Hematopoietic multipotent progenitor cell treated with erythropoietin and hydrocortisone succinate and interleukin-3 and kit ligand, for 8 days (in vitro differentiated cells): ENCODE measurements at regions not wholly inside any gene's neighbourhood (a gene's known extent, or its start where the extent isn't known, plus 50 kb on each side); places are given as distances from the start of the nearest gene placed in this dataset.

Experiments used
- DNase-seq: peaks from one replicate; pipeline ENCODE4 v3.0.0-alpha.2; 2015

DNA sequence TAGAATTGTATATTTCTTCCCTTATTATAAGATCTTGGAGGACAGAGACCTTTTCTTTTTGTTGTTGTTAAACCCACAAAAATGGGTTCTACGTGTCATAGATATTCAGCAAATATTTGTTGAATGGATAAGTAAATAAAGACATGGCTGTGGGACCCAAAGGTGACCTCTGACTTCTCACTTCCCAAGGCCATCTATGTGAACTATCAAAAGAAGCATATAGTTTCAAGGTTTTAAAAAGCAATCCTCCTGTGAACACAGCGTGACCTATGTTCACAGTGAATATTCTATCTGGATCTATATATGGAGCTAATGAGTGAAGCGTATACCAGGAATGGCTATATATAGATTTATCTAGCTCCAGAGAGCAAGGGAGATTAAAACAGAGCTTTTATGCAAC is 312.8 kb upstream of the C11orf87 start:
- DNase-seq = no peak

DNA sequence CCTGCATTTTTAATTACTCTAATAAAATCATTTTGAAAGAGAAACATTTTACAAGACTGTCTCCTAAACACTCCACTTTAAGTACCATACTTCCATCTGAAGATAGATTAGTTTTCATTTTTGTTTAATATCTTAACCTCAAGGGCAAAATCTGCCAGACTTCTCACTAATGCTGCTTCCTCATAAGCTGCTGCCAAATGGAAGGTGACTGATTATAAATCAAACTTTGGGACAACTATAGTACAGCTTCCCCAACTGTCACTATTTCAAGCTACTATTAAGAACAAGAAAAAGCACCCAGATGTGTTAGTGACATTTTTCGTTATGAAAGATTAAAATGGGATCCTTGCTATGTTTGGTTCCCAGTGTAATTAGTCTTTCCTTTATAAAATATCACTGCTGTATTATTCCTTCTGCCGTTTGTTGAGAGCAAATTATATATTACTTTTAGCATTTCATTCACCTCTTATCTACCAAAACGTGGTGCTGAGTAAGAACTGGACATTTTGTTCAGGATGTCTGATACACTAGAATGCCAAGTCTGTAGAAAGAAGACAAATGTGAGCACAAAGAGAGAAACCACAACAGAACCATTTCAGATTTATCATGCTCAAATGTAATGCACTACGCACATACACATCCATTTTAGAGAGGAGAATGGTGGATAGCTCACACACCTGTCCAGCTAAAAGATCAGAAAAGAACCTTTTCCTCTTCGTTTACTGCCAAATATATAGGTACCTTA is 312.2 kb upstream of the C11orf87 start:
- DNase-seq = no peak

DNA sequence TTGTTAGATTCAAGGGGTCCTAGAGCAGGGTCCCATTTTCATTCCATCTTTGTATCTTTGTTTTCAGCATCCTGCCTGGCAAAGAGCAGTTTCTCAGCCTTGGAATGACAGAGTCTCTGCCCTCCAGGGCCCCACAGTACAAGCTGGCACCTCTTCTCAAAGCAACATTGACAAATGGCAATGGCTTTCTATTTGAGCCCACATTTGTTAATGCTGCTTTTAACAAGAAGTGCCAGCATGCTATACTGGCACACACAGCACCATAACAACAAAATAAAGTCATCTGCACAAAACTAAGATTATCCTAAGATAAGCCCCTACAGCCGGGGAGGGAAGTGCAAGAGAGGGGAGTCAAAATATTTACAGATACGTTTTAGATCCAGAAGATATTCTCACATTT is 309.7 kb upstream of the C11orf87 start:
- DNase-seq = no peak

DNA sequence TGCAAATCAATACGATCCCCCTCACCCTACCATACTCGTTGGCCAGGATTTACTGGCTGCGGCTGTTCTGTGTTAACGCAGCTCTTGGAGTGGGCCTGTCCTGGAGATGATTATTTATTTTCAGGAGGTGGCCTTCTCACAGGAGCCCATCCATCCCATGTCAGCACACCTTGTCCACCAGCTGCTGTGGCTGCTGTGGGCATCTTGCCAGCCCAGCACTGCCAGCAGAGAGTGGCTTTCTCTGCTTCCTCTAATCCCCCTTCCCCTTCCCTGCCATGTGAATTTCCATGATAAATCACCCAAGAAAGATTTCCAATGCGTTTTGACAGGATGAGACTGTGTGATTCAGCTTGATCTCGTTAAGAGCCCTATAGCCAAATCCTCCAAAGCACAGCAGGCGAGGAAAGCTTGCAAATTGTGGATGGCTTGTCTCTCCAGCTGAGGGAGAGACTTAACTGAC is 309.1 kb upstream of the C11orf87 start:
- no peak for DNase-seq

DNA sequence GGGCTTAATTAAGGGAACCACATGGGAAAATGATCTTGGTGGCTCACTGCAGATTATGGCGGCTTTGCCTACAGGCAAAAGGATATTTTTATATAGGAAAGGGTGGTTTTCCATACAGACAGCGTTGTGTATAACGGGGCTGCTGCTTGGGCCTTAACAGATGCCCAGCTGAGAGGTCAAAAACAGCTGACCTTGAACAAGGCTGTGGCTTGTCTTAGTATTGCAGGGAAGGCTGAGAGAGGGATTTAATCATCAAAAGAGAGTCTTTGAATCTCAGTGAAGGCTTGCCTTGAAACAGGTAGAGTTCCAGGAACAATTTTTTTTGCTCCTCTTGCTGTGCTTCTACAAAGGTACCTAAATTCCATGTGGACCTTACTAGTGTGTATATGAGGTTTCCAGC is 301.6 kb upstream of the C11orf87 start:
- no peak for DNase-seq

DNA sequence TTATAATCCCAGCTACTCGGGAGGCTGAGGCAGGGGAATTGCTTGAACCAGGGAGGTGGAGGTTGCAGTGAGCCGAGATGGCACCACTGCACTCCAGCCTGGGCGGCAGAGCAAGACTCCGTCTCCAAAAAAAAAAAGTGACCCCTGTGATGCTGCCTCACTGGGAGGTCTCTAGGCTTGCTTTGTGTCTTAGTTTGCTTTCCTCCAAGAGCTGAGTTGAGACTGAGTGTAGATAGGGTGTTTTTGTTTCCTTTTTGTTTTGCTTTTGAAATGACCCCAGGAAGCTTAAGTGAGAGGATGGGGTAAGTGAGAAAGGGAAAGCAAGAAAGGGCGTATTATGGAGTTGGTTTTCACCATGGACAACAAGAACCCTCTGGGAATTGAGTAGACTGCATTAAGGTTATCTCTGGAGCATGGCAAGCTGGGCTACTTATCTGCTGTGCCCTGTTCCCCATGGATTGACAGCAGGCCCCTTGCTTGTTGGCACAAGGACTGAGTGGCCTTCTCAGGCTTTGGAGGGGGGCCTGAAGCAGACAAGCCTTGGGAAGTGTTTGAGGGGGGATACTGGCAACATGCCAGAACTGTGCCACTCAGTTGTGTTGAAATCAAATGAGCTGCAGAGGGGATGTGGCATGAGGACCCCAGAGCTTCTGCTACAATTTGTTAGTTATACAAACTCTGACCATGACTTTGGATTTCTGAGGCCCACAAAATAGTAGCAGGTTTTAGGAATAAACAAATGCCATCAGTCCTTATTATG is 300.6 kb upstream of the C11orf87 start:
- DNase-seq = no peak

GRCh38 chr11:109123816-109124787 is 297.9 kb upstream of the C11orf87 start:
- no peak for DNase-seq

GRCh38 chr11:109130910-109131309 is 291.1 kb upstream of the C11orf87 start:
- no peak for DNase-seq

GRCh38 chr11:109132539-109132938 is 289.5 kb upstream of the C11orf87 start:
- DNase-seq = no peak

GRCh38 chr11:109133159-109133558 is 288.8 kb upstream of the C11orf87 start:
- DNase-seq = no peak

- no peak for DNase-seq
These were observed 286.4 kb upstream of the C11orf87 start for GRCh38 chr11:109135627-109136026.

DNA sequence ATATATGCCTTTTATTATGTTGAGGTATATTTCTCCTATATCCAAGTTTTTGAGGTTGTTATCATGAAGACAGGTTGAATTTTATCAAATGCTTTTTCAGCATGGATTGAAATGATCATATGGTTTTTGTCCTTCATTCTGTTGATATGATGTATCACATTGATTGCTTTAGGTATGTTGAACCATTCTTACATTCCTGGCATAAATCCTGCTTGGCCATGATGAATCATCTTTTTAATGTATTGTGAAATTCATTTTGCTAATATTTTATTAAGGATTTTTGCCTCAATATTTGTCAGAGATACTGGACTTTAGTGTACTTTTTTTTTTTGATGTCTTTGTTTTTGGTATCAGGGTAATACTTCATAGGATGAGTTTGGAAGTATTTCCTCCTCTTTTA is 283.8 kb upstream of the C11orf87 start:
- DNase-seq = no peak

- no peak for DNase-seq
These were observed 281.6 kb upstream of the C11orf87 start for GRCh38 chr11:109140426-109140825.

DNA sequence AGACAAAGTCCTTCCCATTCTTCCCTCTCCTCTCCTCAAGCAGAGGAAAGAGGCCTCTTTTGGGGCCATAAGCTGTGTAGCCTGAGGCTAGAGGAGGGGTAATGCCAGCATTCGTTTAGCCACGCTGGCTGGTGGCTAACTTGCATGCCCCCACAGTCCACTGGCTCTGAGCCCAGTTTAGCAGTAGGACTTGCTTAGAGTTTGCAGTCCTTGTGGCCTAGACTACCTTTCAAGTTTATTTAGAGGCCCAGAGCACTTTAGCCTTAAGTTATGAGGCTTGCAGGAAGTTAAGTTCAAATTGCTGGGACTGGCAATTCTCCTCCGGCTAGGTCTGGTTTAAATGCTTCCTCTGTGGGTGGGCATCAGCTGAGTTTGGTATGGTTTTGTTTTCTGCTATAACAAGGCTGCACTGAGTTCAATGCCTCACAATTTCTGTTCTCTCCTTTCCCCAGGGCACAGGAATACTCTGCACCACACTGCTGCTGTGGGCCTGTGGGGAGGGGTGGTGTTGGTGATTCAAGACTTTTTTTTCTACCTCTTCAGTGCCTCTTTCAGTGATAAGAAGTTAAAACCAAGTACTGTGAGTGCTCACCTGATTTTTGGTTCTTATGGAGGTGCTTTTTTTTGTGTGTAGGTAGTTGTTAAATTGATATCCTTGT is 281.0 kb upstream of the C11orf87 start:
- DNase-seq = no peak

GRCh38 chr11:109145287-109145686 is 276.7 kb upstream of the C11orf87 start:
- DNase-seq = no peak

DNA sequence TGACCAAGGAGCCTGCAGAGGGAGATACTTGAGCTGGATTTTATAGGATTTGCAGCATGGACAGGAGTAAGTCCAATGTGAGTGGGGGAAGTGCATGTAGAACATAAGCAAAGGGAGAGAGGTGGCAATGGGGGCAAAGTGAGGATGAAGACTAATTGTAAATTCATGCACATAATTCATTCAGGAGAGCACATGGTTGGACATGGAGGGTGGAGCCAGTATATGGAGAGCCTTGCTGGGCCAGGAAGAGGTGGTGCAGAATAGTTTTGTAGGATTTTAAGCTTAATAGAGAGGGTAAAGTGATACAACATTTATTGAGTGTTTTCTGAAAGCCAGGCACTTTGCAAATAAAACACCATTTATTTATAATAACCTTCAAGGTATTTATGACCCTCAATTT is 274.3 kb upstream of the C11orf87 start:
- DNase-seq = no peak

DNA sequence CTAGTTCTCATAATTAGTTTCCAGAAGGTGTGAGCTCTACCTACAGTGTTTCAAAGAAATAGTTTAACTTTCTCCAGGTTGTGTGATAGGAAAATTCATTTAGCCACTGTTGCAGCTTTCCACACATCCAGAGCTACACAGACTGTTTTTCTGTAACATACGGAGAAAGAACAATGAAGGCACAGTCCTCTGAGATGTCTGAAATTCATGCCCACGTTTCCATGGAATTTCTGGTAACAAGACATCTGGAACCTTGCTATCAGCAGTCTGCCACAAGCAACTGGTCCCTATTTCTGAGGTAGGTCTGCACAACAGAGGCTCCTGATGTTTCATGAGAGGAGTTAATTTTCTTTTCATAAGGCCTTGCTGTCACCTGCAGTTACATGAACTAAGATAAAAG is 273.3 kb upstream of the C11orf87 start:
- DNase-seq = no peak

GRCh38 chr11:109150581-109150980 is 271.4 kb upstream of the C11orf87 start:
- DNase-seq = no peak

GRCh38 chr11:109153836-109154235 is 268.2 kb upstream of the C11orf87 start:
- DNase-seq = no peak

- no peak for DNase-seq
These were observed 266.7 kb upstream of the C11orf87 start for GRCh38 chr11:109155291-109155690.

GRCh38 chr11:109165035-109165434 is 257.0 kb upstream of the C11orf87 start:
- DNase-seq = no peak

DNA sequence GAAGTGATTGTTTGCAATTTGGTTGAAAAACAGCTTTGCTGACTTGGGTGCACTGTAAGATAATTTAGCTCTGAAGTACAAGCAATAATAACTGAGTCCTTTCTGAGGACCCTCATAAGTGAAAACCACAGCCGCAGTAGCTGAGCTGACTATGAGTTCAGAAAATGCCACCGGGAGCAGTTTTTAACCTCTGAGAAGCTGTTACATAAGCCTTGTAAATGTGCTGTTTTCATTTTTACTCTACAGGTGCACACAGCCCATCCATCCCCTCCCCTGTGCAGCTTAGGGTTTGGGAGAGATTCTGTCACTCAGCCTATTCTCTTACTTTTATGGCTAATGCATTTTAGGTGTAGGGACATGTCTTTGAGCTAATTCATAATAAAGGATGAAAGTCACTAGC is 255.5 kb upstream of the C11orf87 start:
- DNase-seq = no peak

DNA sequence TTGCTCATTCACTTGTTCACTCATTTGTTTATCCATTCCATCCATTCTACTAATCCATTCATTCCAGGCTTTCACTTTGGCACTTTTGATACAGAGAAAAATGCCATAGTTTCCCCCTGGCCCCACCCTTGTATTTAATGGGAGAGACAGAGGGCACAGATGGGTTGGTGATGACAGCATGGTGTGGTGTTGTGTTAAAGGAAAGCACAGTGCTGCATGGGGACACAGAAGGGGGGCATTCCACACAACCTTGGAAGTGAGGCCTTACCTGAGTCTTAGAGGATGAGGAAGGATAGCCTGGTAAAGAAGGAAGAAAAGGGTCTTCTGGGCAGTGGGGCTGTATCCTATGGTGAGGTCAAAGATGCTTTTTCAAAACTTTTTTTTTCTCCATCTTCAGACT is 248.5 kb upstream of the C11orf87 start:
- no peak for DNase-seq
